Activated T-helper 17 cell treated with anti-CD3 and anti-CD28 coated beads, Interleukin-2, amount 50 U/mL, for 72 hours (primary cell): ENCODE measurements at regions not wholly inside any gene's neighbourhood (a gene's known extent, or its start where the extent isn't known, plus 50 kb on each side); places are given as distances from the start of the nearest gene placed in this dataset.
"Not testable (repeated sequence)": the region's sequence is repeated elsewhere in the genome, so short reads cannot be mapped to it uniquely, and the experiment has no call there.

ENCODE experiments used
- ATAC-seq: fragments of 150-1000 bp; cut with Tn5 transposase; replicated peaks from 2 replicates; pipeline ENCODE4 v1.10.0; 2021; ENCODE audit warnings: mild to moderate bottlenecking, moderate library complexity
- H3K27ac Mint-ChIP-seq: one replicate; pipeline ENCODE4 v1.8.0; 2022; ENCODE audit warnings: mixed read lengths
- H3K27me3 Mint-ChIP-seq: one replicate; pipeline ENCODE4 v1.8.0; 2022; ENCODE audit warnings: mixed read lengths
- H3K36me3 Mint-ChIP-seq: one replicate; pipeline ENCODE4 v1.8.0; 2022; ENCODE audit warnings: low read depth, mild to moderate bottlenecking, mixed read lengths
- H3K4me1 Mint-ChIP-seq: one replicate; pipeline ENCODE4 v1.8.0; 2022; ENCODE audit warnings: mixed read lengths
- H3K4me3 Mint-ChIP-seq: one replicate; pipeline ENCODE4 v1.8.0; 2022; ENCODE audit warnings: mild to moderate bottlenecking, mixed read lengths
- H3K9me3 Mint-ChIP-seq: one replicate; pipeline ENCODE4 v1.8.0; 2022; ENCODE audit warnings: mixed read lengths

- Mint-ChIP-seq H3K9me3 (no peaks in the 10 kb centered on the region), H3K27me3 (peaks cover 11% of the 10 kb centered on the region)
These were observed 151.5 kb upstream of the GOT2 start for GRCh38 chr16:58885528-58886170.

GRCh38 chr16:58884141-58884540 lies 150.0 kb upstream of the GOT2 start:
- no peak for ATAC-seq
- no peak overlapping the region for H3K4me3 Mint-ChIP-seq
- H3K27me3 Mint-ChIP-seq = peaks cover 18% of the 10 kb centered on the region
- H3K27ac Mint-ChIP-seq = no peak overlapping the region
- H3K9me3 Mint-ChIP-seq = peaks cover 10% of the 10 kb centered on the region
- no peaks in the 10 kb centered on the region for H3K36me3 Mint-ChIP-seq
- H3K4me1 Mint-ChIP-seq = no peaks in the 10 kb centered on the region

More at GRCh38 chr16:58885528-58886170, 151.5 kb upstream of the GOT2 start:
- Mint-ChIP-seq H3K4me1 (no peaks in the 10 kb centered on the region), H3K27ac (no peak overlapping the region), H3K36me3 (no peaks in the 10 kb centered on the region), H3K4me3 (no peak overlapping the region)
- ATAC-seq = no peak

- no peak overlapping the region for H3K4me3 Mint-ChIP-seq
- no peaks in the 10 kb centered on the region for H3K4me1 Mint-ChIP-seq
- H3K27ac Mint-ChIP-seq = no peak overlapping the region
- no peaks in the 10 kb centered on the region for H3K36me3 Mint-ChIP-seq
- peaks cover 12% of the 10 kb centered on the region for H3K9me3 Mint-ChIP-seq
- H3K27me3 Mint-ChIP-seq = peaks cover 18% of the 10 kb centered on the region
- no peak for ATAC-seq
These were observed 149.0 kb upstream of the GOT2 start for GRCh38 chr16:58883131-58883530.

- Mint-ChIP-seq H3K27ac (no peak overlapping the region), H3K9me3 (peaks cover 12% of the 10 kb centered on the region), H3K27me3 (peaks cover 18% of the 10 kb centered on the region), H3K36me3 (no peaks in the 10 kb centered on the region), H3K4me3 (no peak overlapping the region), H3K4me1 (no peaks in the 10 kb centered on the region)
- ATAC-seq = no peak
These were observed 148.2 kb upstream of the GOT2 start for GRCh38 chr16:58882292-58882691.

- not testable (repeated sequence) for ATAC-seq, H3K36me3 Mint-ChIP-seq, H3K4me3 Mint-ChIP-seq, H3K27ac Mint-ChIP-seq, H3K4me1 Mint-ChIP-seq
- Mint-ChIP-seq H3K27me3 (peaks cover 11% of the 10 kb centered on the region), H3K9me3 (peaks cover 17% of the 10 kb centered on the region)
These were observed 144.5 kb upstream of the GOT2 start for GRCh38 chr16:58878641-58879040.

GRCh38 chr16:58866935-58867334 lies 132.8 kb upstream of the GOT2 start:
- H3K4me3 Mint-ChIP-seq = no peak overlapping the region
- no peaks in the 10 kb centered on the region for H3K4me1 Mint-ChIP-seq
- H3K27me3 Mint-ChIP-seq = peaks cover 6% of the 10 kb centered on the region
- H3K9me3 Mint-ChIP-seq = no peaks in the 10 kb centered on the region
- H3K36me3 Mint-ChIP-seq = no peaks in the 10 kb centered on the region
- H3K27ac Mint-ChIP-seq = no peak overlapping the region
- ATAC-seq = no peak

GRCh38 chr16:58863761-58864160 lies 129.6 kb upstream of the GOT2 start:
- no peaks in the 10 kb centered on the region for H3K9me3 Mint-ChIP-seq
- no peak for ATAC-seq
- no peaks in the 10 kb centered on the region for H3K36me3 Mint-ChIP-seq
- H3K4me1 Mint-ChIP-seq = no peaks in the 10 kb centered on the region
- H3K27ac Mint-ChIP-seq = no peak overlapping the region
- no peak overlapping the region for H3K4me3 Mint-ChIP-seq
- H3K27me3 Mint-ChIP-seq = peaks cover 13% of the 10 kb centered on the region

GRCh38 chr16:58863042-58863441 lies 128.9 kb upstream of the GOT2 start:
- Mint-ChIP-seq H3K27ac (no peak overlapping the region), H3K36me3 (no peaks in the 10 kb centered on the region), H3K4me3 (no peak overlapping the region), H3K27me3 (peaks cover 13% of the 10 kb centered on the region), H3K4me1 (no peaks in the 10 kb centered on the region), H3K9me3 (no peaks in the 10 kb centered on the region)
- no peak for ATAC-seq

GRCh38 chr16:58862334-58863021 lies 128.4 kb upstream of the GOT2 start:
- Mint-ChIP-seq H3K4me1 (no peaks in the 10 kb centered on the region), H3K4me3 (no peak overlapping the region), H3K27ac (no peak overlapping the region), H3K9me3 (no peaks in the 10 kb centered on the region), H3K36me3 (no peaks in the 10 kb centered on the region), H3K27me3 (peaks cover 13% of the 10 kb centered on the region)
- no peak for ATAC-seq

- Mint-ChIP-seq H3K36me3 (no peaks in the 10 kb centered on the region), H3K4me3 (no peak overlapping the region), H3K27me3 (peaks cover 23% of the 10 kb centered on the region), H3K9me3 (no peaks in the 10 kb centered on the region), H3K4me1 (no peaks in the 10 kb centered on the region), H3K27ac (no peak overlapping the region)
- ATAC-seq = no peak
These were observed 126.0 kb upstream of the GOT2 start for GRCh38 chr16:58859958-58860669.

GRCh38 chr16:58858577-58858976 lies 124.5 kb upstream of the GOT2 start:
- not testable (repeated sequence) for H3K4me3 Mint-ChIP-seq, ATAC-seq, H3K27ac Mint-ChIP-seq, H3K4me1 Mint-ChIP-seq, H3K9me3 Mint-ChIP-seq, H3K36me3 Mint-ChIP-seq
- peaks cover 20% of the 10 kb centered on the region for H3K27me3 Mint-ChIP-seq

GRCh38 chr16:58855291-58855863 lies 121.3 kb upstream of the GOT2 start:
- H3K27ac Mint-ChIP-seq = no peak overlapping the region
- no peaks in the 10 kb centered on the region for H3K4me1 Mint-ChIP-seq
- no peaks in the 10 kb centered on the region for H3K9me3 Mint-ChIP-seq
- H3K36me3 Mint-ChIP-seq = no peaks in the 10 kb centered on the region
- ATAC-seq = no peak
- peaks cover 19% of the 10 kb centered on the region for H3K27me3 Mint-ChIP-seq
- H3K4me3 Mint-ChIP-seq = no peak overlapping the region

- Mint-ChIP-seq H3K27me3 (peaks cover 16% of the 10 kb centered on the region), H3K4me1 (no peaks in the 10 kb centered on the region), H3K4me3 (no peak overlapping the region), H3K27ac (no peak overlapping the region), H3K36me3 (no peaks in the 10 kb centered on the region), H3K9me3 (no peaks in the 10 kb centered on the region)
- no peak for ATAC-seq
These were observed 120.0 kb upstream of the GOT2 start for GRCh38 chr16:58853854-58854791.

GRCh38 chr16:58850678-58851020 lies 116.5 kb upstream of the GOT2 start:
- H3K4me1 Mint-ChIP-seq = no peaks in the 10 kb centered on the region
- no peaks in the 10 kb centered on the region for H3K9me3 Mint-ChIP-seq
- H3K4me3 Mint-ChIP-seq = no peak overlapping the region
- H3K27me3 Mint-ChIP-seq = peaks cover 10% of the 10 kb centered on the region
- H3K27ac Mint-ChIP-seq = no peak overlapping the region
- H3K36me3 Mint-ChIP-seq = no peaks in the 10 kb centered on the region
- ATAC-seq = no peak
